NCI-H748 (cell line): ENCODE measurements at regions not wholly inside any gene's neighbourhood (a gene's known extent, or its start where the extent isn't known, plus 50 kb on each side); places are given as distances from the start of the nearest gene placed in this dataset.
"Not testable (repeated sequence)": the region's sequence is repeated elsewhere in the genome, so short reads cannot be mapped to it uniquely, and the experiment has no call there.

Source experiments
- DNase-seq: peaks from one replicate; lab custom pipeline; 2025; ENCODE audit not compliant: unreplicated experiment; lab: John Stamatoyannopoulos, UW

DNA sequence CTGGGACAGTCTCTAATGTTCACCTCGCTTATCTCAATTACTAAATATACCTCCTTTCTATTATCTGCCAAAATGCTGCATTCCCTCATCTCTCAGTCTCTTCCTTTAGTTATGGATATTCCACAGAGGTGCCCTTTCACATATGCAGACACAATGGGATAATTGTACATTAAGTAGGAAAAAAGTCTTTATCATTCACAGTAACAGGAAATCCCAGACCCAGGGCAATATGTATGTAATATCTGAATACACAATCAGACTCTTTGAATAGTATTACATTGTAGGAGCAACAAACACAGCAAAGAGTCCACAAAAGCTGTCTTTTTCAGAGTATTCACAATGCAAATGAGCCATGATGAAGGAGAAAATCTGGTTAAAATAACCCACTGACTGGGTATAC is 1399.0 kb upstream of the ZEB2 start:
- DNase-seq, result no peak

DNA sequence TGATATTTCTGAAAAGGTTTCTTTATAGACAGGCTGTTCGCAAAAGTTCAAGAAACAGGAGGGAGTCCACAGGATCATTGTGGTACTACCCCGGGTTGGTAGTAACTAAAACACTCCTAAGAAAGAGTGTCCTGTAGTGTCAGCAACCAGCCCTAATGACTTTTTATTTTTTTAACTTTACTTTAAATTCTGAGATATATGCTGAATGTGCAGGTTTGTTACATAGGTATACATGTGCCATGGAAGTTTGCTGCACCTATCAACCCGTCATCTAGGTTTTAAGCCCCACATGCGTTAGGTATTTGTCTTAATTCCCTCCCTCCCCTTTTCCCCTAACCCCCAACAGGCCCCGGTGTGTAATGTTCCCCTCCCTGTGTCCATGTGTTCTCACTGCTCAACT is 1396.9 kb upstream of the ZEB2 start:
- DNase-seq, result no peak

DNA sequence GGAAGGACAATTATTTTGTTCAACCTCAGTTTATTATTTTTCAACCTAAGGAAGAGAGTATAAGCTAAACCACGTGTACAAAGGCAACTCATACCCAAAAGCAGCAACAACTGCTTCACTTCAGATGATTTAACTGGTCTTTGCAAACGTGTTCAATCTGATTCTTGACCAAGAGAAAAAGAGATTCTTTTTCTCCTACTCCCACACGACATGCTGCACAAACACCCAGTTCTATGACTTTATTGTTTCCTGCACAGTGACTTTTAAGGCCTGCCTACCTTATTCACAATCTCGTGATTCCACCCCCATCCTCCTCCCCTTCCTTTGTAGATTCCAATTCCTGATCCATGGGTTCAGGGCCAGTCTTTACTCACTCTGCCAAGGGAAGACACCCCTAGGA is 1394.8 kb upstream of the ZEB2 start:
- DNase-seq, result no peak

DNA sequence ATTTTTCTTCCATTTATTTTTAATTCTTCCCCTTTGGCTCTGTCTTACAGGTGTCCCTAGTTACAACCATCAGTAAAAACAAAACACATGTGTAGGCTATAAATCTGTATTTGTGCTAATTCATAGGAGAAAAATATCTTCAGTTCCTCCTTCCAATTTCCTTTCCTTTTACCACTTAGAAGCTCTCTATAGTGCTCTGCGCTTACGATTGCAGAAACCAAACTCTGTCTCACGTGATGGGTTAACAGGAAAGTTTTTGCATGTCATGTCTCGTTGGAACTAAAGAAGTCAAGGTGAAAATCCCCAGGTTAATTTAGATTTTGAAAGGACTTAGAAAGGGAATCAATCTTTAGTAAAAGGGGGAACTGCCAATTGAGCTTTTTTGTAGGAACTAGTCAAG is 1390.5 kb upstream of the ZEB2 start:
- DNase-seq, result no peak

- DNase-seq, result no peak
These were observed 1389.8 kb upstream of the ZEB2 start for GRCh38 chr2:145909766-145910165.

DNA sequence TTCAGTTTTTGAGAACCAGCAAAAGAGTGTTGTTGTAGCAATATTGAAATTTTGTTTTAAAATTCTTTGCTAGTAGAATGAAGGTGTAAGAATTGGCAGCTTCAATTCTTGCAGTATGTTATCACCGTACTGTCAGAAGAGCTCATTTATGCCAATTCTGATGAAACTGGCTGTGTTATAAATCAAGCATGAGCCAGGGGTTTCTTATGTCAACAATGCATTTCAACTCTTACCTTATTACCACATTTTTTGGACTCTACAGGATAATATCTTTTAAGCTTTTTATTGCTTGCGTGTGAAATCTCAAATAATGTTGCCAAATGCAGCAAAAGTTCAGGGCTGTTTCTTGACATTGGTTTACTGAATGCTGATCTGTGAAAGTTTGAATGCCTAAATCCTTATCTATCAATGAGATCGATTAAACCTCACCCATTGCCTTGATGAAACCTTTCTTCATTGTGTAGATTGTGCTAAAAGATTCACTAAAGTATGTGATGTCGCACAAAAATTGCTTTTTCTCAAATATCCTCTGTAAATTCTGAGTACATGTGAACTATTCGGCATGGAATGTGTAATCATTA is 1389.3 kb upstream of the ZEB2 start:
- DNase-seq, result no peak

DNA sequence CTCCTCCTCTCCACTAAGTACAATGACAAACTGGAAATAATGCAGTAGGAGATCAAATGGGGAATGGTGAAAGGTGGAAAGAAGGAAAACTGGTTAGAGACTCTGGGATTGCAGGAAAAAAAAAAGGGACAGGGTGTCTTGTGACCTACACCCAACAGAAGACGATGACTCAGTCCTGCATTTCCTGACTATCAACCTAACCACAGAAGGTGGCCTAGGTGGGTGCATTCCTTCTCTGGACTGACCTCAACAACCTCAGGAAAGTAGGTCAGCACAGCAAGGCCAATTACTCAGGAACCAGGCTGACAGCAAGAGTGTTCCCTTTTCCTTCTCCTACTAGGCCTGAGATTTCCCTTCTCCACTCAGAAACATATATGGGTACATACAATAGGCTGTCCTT is 1386.4 kb upstream of the ZEB2 start:
- DNase-seq, result no peak

DNA sequence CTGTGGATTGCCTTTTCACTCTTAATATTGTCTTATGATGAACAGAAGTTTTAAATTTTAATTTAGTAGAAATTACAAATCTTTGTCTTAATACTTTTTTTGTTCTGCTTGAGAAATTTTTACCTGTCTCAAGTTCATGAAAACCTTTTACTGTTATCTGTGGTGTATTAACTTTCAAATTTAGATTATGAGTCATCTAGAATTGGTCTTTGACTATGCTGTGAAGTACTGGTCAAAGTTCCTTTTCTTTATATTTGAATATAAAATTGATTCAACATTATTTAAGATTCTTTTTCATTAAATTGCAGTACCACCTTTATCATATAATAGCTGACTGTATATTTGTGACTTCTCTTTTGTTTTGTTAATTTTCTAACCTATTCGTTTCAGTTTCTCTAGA is 1385.5 kb upstream of the ZEB2 start:
- DNase-seq, result no peak

DNA sequence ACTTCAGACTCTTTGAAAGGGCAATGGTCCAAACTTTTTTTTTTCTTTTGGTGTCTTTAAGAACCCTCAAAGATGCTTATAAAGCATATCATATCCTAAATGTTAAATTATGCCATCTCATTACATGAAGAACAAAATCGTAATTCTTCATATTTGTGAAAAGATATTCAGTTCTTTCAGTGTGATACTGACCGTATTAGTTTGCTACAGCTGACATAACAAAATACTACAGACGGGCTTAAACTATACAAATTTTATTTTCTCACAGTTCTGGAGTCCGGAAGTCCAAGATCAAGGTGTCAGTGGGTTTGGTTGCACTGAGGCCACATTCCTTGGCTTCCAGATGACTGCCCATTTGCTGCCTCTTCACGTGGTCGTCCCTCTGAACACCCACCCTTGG is 1377.2 kb upstream of the ZEB2 start:
- no peak for DNase-seq

GRCh38 chr2:145887915-145888314 is 1368.0 kb upstream of the ZEB2 start:
- DNase-seq, result no peak

DNA sequence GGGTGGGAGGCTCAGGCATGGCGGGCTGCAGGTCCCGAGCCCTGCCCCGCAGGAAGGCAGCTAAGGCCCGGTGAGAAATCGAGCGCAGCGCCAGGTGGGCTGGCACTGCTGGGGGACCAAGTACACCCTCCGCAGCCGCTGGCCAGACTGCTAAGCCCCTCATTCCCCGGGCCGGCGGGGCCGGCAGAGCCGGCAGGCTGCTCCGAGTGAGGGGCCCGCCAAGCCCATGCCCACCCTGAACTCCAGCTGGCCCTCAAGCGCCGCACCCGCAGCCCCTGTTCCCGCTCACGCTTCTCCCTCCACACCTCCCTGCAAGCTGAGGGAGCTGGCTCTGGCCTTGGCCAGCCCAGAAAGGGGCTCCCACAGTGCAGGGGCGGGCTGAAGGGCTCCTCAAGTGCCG is 1361.1 kb upstream of the ZEB2 start:
- DNase-seq, result not testable (repeated sequence)

GRCh38 chr2:145875016-145875415 is 1355.1 kb upstream of the ZEB2 start:
- DNase-seq, result no peak

GRCh38 chr2:145874466-145874865 is 1354.5 kb upstream of the ZEB2 start:
- DNase-seq, result no peak

DNA sequence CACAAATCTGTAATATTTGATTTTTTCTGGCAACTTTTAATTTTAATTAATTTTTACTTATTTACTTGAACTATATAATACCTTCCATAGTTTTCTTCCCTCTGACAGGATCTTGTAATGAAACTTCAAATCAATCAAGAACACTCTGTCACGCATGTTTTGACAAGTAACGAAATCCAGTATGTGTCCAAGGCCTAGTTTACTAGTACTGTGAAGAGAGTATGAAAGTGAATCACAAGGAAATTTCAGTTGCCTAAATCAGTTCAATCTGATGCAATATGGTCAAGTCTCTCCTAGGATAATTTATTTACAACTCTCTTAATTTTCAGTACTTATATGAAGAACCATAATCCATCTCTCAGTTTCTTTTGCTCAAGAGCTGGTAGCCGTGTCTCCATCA is 1344.6 kb upstream of the ZEB2 start:
- DNase-seq, result no peak

- peak; percentile 84 for DNase-seq
These were observed 1342.0 kb upstream of the ZEB2 start for GRCh38 chr2:145861940-145862339.

DNA sequence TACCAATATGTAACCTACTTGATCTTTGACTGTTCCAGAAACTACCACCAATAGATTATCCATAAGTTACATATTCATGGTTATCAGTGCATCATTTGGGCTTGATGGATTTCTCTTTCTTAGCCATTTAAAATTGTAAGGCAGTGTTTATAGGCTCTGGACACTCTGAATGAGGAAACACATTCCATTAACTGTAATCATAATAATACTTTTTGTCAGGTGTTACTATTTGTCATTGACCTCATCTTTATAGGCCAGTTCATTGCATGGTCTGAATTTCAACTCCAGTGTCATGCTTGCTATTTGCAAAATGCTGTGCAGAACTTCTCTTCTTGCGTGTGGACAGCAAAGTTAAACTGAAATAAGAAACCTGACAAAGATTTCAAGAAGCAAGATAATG is 1340.2 kb upstream of the ZEB2 start:
- no peak for DNase-seq

DNA sequence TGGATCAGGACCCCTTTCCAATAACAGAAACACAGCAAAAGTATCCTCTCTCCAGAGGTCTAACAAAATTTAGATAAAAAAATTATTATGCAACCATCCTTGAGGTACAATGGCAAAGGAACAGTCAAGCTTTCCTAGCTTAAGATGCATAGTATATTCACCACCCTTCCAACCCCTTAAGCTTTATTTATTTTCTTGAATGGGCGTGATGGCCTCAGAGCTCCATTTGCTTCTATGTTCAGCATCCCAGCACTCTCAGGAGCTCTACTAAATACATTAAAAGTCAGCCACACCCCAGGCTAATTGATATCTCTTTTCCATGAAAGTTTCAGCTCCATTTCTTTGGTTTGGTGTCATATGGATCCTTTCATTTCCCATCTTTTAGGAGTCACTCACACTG is 1335.2 kb upstream of the ZEB2 start:
- DNase-seq, result peak; percentile 1

DNA sequence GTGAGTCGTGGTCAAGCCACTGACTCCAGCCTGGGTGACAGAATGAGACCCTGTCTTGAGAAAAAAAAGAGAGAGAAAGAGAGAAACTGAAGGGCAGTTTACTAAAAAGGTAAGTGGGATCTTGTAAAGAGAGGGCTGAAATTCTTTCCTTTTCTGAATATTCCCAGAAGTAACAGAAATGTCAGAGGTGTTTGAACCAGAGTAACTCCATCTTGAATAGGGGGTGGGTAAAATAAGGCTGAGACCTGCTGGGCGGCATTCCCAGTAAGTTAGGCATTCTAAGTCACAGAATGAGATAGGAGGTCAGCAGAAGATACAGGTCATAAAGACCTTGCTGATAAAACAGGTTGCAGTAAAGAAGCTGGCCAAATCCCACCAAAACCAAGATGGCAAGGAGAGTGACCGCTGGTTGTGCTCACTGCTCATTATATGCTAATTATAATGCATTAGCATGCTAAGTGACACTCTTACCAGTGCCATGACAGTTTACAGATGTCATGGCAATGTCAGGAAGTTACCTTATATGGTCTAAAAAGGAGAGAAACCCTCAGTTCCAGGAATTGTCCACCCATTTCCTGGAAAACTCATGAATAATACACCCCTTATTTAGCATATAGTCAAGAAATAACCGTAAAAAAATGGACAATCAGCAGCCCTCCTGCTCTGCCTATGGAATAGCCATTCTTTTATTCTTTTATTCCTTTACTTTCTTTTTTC is 1334.3 kb upstream of the ZEB2 start:
- DNase-seq, result no peak

DNA sequence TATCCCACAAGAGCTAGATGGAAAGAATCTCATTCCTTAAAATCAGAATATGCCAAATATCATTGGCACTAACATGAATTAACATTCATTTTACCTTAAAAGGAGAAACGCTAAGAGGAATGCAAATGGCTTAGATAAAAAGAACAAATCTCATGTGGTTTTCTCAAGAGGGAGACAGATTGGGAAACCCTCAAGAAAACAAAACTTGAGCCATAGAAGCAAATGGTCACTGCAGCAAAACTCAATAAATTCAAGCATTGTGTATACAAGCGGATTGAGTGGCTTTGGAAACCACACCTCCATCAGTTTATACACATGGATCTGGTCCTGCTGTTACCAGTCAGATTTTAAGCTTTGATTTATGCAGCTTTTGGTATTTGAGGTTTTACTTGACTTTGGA is 1331.8 kb upstream of the ZEB2 start:
- DNase-seq, result peak; percentile 16

DNA sequence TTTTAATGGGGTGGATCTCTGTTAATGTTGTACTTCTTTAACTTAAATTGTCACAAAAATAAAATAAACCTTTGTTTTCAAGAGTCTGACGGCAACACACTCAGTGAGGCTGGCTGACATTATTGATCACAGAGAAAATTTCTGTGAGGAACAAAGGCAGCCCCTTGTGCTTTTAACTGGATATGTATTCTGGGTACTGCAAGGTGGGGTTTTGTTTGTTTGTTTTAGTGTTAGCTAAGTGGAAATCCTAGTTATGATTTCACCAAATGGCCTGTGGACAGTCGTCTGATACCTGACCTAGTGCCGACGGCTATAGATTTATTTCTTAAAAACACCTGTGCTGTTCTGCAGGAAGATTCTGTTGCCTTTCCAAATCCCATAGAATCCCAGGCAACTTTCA is 1329.5 kb upstream of the ZEB2 start:
- DNase-seq, result peak; percentile 87

- DNase-seq, result peak; percentile 45
These were observed 1327.1 kb upstream of the ZEB2 start for GRCh38 chr2:145846982-145847381.

- no peak for DNase-seq
These were observed 1326.0 kb upstream of the ZEB2 start for GRCh38 chr2:145845923-145846322.
